ENCODE measurements at regions not wholly inside any gene's neighbourhood (a gene's known extent, or its start where the extent isn't known, plus 50 kb on each side); places are given as distances from the start of the nearest gene placed in this dataset.
A peak's percentile ranks its signal among the peaks of the same experiment; 100 is the strongest.

- Histone ChIP-seq H4K20me1 (ENCODE audit: insufficient read depth) (no peaks in the 10 kb centered on the region), H3K27me3 (ENCODE audit: insufficient read depth) (no peaks in the 10 kb centered on the region), H3K4me1 (ENCODE audit: control insufficient read depth in 1 of 2, insufficient read depth in 2 of 2, low read depth in 1 of 2, low read length in 1 of 2) (peaks cover 0 to 15% of the 10 kb centered on the region in 2 experiments; a peak in 2 of 4 replicates), H3K27ac (ENCODE audit: low read depth in 2 of 2, low read length in 1 of 2) (peak overlapping the region in 1 of 2 experiments; percentile 30; a peak in 1 of 4 replicates), H3K79me2 (ENCODE audit: insufficient read depth) (no peaks in the 10 kb centered on the region), H3K9me2 (no peaks in the 10 kb centered on the region), H3K4me2 (no peak overlapping the region), H2AFZ (ENCODE audit: low read depth) (no peak overlapping the region), H3F3A (replicated peaks; ENCODE audit: insufficient read depth) (no peaks in the 10 kb centered on the region), H3K36me3 (replicated peaks in 1 of 2; ENCODE audit: control insufficient read depth in 1 of 2, insufficient read depth in 2 of 2, low read length in 1 of 2) (no peaks in the 10 kb centered on the region), H3K9ac (no peak overlapping the region), H3K9me3 (no peaks in the 10 kb centered on the region), H3K4me3 (ENCODE audit: low read depth in 2 of 2, low read length in 1 of 2) (peak overlapping the region in 1 of 2 experiments; percentile 28; a peak in 1 of 4 replicates)
- ChIA-PET CTCF (interaction anchor here (0.5 to 5.2 kb wide), 99 partner anchors 11 to 1104 kb away, joined by 3 to 74 read pairs (median 5); partner anchors contain the start of genes KATNAL1, UBL3 and USPL1), POLR2A (interaction anchor here (0.5 to 1.2 kb wide), 7 partner anchors 174 to 546 kb away, joined by 3 to 6 read pairs (median 3); partner anchors contain the start of genes KATNAL1 and USPL1)
- peak; percentile 91 for DNase-seq
- TF ChIP-seq CTCF (IDR thresholded peaks at IDR 0.05) = peak; percentile 92
- TF ChIP-seq GABPA (IDR thresholded peaks at IDR 0.05; ENCODE audit: low read depth) = no peak
- no peak for TF ChIP-seq FOXM1 (IDR thresholded peaks at IDR 0.05; ENCODE audit: low read depth)
- peak; percentile 59; the same call in 1 of the 2 replicates for TF ChIP-seq MXI1 (IDR thresholded peaks at IDR 0.05; ENCODE audit: low read depth, low read length)
- peak; percentile 58 for TF ChIP-seq CHD2 (IDR thresholded peaks at IDR 0.05; ENCODE audit: low read length, partially characterized antibody)
- TF ChIP-seq RAD21 (IDR thresholded peaks at IDR 0.05; ENCODE audit: low read length) = peak; percentile 99
- TF ChIP-seq MAX (IDR thresholded peaks at IDR 0.05; ENCODE audit: low read depth) = 0 out of 2 replicates have a peak, but pooled peaks have one; percentile 37
- TF ChIP-seq TAF1 (IDR thresholded peaks at IDR 0.05; ENCODE audit: borderline replicate concordance, low read depth, low read length) = no peak
- TF ChIP-seq EP300 (IDR thresholded peaks at IDR 0.05; ENCODE audit: borderline replicate concordance in 1 of 2, low read depth in 1 of 2, low read length in 1 of 2) = 0 out of 4 replicates have a peak, but pooled peaks of 1 of the 2 experiments have one; percentile 14
- TF ChIP-seq RCOR1 (IDR thresholded peaks at IDR 0.05; ENCODE audit: low read length) = no peak
- TF ChIP-seq SMC3 (IDR thresholded peaks at IDR 0.05; ENCODE audit: low read depth, low read length) = peak; percentile 98
- WGBS (ENCODE audit: low lambda C conversion rate) = 59% methylated on average over 32 of the region's 39 CpGs
Observed at GRCh38 chr13:30132623-30133553, 174.5 kb downstream of the KATNAL1 start.

- H3K9me3 ChIP-seq = no peaks in the 10 kb centered on the region
- no peak for DNase-seq
- H2AFZ ChIP-seq (ENCODE audit: low read depth) = no peak overlapping the region
- H3K9ac ChIP-seq = no peak overlapping the region
- ChIA-PET CTCF (interaction anchor here (0.6 to 3.8 kb wide), 2 partner anchors 16 to 1012 kb away, joined by 3 to 42 read pairs; no protein-coding TSS in a partner anchor), POLR2A (no interaction called here)
- no peaks in the 10 kb centered on the region for H3K9me2 ChIP-seq
- no peaks in the 10 kb centered on the region for H3K36me3 ChIP-seq (replicated peaks in 1 of 2; ENCODE audit: control insufficient read depth in 1 of 2, insufficient read depth in 2 of 2, low read length in 1 of 2)
- H3K4me1 ChIP-seq (ENCODE audit: control insufficient read depth in 1 of 2, insufficient read depth in 2 of 2, low read depth in 1 of 2, low read length in 1 of 2) = peaks cover 0 to 8% of the 10 kb centered on the region in 2 experiments; a peak in 3 of 4 replicates
- H4K20me1 ChIP-seq (ENCODE audit: insufficient read depth) = no peaks in the 10 kb centered on the region
- H3K4me3 ChIP-seq (ENCODE audit: low read depth in 2 of 2, low read length in 1 of 2) = no peak overlapping the region
- no peak overlapping the region for H3K27ac ChIP-seq (ENCODE audit: low read depth in 2 of 2, low read length in 1 of 2)
- no peaks in the 10 kb centered on the region for H3K27me3 ChIP-seq (ENCODE audit: insufficient read depth)
- H3K79me2 ChIP-seq (ENCODE audit: insufficient read depth) = no peaks in the 10 kb centered on the region
- H3K4me2 ChIP-seq = no peak overlapping the region
- WGBS (ENCODE audit: low lambda C conversion rate) = 86% methylated on average over 2 of the region's 2 CpGs
- no peaks in the 10 kb centered on the region for H3F3A ChIP-seq (replicated peaks; ENCODE audit: insufficient read depth)
- TF ChIP-seq RAD21 (IDR thresholded peaks at IDR 0.05; ENCODE audit: low read length) (no peak), FOXM1 (IDR thresholded peaks at IDR 0.05; ENCODE audit: low read depth) (no peak), MXI1 (IDR thresholded peaks at IDR 0.05; ENCODE audit: low read depth, low read length) (no peak), TEAD4 (IDR thresholded peaks at IDR 0.05; ENCODE audit: borderline replicate concordance, insufficient read depth) (no peak), GATA2 (CRISPR knock-in tag; IDR thresholded peaks at IDR 0.05) (no peak), RFX5 (IDR thresholded peaks at IDR 0.05; ENCODE audit: low read length) (no peak), ELF1 (IDR thresholded peaks at IDR 0.05) (no peak), CTCF (IDR thresholded peaks at IDR 0.05) (no peak), ZBTB33 (IDR thresholded peaks at IDR 0.05; ENCODE audit: borderline replicate concordance, low read depth) (no peak)
Observed at GRCh38 chr13:30129411-30129810, 177.9 kb downstream of the KATNAL1 start.

Measured in SK-N-SH (cell line).